ENCODE measurements at regions not wholly inside any gene's neighbourhood (a gene's known extent, or its start where the extent isn't known, plus 50 kb on each side); places are given as distances from the start of the nearest gene placed in this dataset.

- TF ChIP-seq KLF6 (CRISPR knock-in tag; IDR thresholded peaks at IDR 0.05; ENCODE audit: borderline replicate concordance) (no peak), CBX5 (IDR thresholded peaks at IDR 0.05; ENCODE audit: borderline replicate concordance, low read depth) (no peak), ZNF282 (CRISPR knock-in tag; IDR thresholded peaks at IDR 0.05) (no peak), ATF3 (IDR thresholded peaks at IDR 0.05) (no peak), ATF3 (CRISPR knock-in tag; conservative IDR thresholded peaks at IDR 0.05) (no peak), E2F5 (CRISPR knock-in tag; IDR thresholded peaks at IDR 0.05) (no peak), ZNF764 (CRISPR knock-in tag; IDR thresholded peaks at IDR 0.05; ENCODE audit: low read depth) (no peak)
These were observed 758.2 kb downstream of the TBC1D32 start (continued) for GRCh38 chr6:120576061-120576460.

GRCh38 chr6:120569714-120570113 is 764.6 kb downstream of the TBC1D32 start:
- H3K9me3 ChIP-seq (replicated peaks; ENCODE audit: control insufficient read depth, insufficient read depth, low read depth, low read length), result no peaks in the 10 kb centered on the region
- no peaks in the 10 kb centered on the region for H4K20me1 ChIP-seq (replicated peaks; ENCODE audit: control insufficient read depth, insufficient read depth, low read length)
- ATAC-seq, result no peak
- WGBS (ENCODE audit: insufficient coverage, low coverage, missing lambda C conversion rate), result 0% methylated on average over 1 of the region's 1 CpG
- TF ChIP-seq MCM7 (IDR thresholded peaks at IDR 0.05) (no peak), KDM1A (IDR thresholded peaks at IDR 0.05) (no peak), SIN3B (IDR thresholded peaks at IDR 0.05; ENCODE audit: low read depth) (no peak), SMARCE1 (IDR thresholded peaks at IDR 0.05) (no peak), ZNF77 (CRISPR knock-in tag; IDR thresholded peaks at IDR 0.05) (no peak), CAMTA2 (CRISPR knock-in tag; conservative IDR thresholded peaks at IDR 0.05) (no peak)
- TF ChIP-seq, protein P1, sequence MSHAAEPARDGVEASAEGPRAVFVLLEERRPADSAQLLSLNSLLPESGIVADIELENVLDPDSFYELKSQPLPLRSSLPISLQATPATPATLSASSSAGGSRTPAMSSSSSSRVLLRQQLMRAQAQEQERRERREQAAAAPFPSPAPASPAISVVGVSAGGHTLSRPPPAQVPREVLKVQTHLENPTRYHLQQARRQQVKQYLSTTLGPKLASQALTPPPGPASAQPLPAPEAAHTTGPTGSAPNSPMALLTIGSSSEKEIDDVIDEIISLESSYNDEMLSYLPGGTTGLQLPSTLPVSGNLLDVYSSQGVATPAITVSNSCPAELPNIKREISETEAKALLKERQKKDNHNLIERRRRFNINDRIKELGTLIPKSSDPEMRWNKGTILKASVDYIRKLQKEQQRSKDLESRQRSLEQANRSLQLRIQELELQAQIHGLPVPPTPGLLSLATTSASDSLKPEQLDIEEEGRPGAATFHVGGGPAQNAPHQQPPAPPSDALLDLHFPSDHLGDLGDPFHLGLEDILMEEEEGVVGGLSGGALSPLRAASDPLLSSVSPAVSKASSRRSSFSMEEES (CRISPR knock-in tag; IDR thresholded peaks at IDR 0.05), result no peak
- TF ChIP-seq, protein P2, sequence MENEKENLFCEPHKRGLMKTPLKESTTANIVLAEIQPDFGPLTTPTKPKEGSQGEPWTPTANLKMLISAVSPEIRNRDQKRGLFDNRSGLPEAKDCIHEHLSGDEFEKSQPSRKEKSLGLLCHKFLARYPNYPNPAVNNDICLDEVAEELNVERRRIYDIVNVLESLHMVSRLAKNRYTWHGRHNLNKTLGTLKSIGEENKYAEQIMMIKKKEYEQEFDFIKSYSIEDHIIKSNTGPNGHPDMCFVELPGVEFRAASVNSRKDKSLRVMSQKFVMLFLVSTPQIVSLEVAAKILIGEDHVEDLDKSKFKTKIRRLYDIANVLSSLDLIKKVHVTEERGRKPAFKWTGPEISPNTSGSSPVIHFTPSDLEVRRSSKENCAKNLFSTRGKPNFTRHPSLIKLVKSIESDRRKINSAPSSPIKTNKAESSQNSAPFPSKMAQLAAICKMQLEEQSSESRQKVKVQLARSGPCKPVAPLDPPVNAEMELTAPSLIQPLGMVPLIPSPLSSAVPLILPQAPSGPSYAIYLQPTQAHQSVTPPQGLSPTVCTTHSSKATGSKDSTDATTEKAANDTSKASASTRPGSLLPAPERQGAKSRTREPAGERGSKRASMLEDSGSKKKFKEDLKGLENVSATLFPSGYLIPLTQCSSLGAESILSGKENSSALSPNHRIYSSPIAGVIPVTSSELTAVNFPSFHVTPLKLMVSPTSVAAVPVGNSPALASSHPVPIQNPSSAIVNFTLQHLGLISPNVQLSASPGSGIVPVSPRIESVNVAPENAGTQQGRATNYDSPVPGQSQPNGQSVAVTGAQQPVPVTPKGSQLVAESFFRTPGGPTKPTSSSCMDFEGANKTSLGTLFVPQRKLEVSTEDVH (IDR thresholded peaks at IDR 0.05; ENCODE audit: low read depth, partially characterized antibody), result no peak
- no peak for FAIRE-seq
- H3K9me1 ChIP-seq (ENCODE audit: control insufficient read depth, insufficient read depth, low read length), result no peaks in the 10 kb centered on the region
- H3K79me2 ChIP-seq (ENCODE audit: control insufficient read depth, insufficient read depth, low read length), result no peaks in the 10 kb centered on the region
- intact Hi-C loops (cut with micrococcal nuclease) (no loop called here), in situ Hi-C loops (cut with MboI) (no loop called here)
- no peak for DNase-seq (ENCODE audit: extremely low read depth in 1 of 4, low spot score in 3 of 4)
- H3K27ac ChIP-seq (ENCODE audit: extremely low read depth, low read depth, low read length), result no peak overlapping the region
- no TSS peak for BruUV-seq (replicated peaks)
- H3K4me2 ChIP-seq (ENCODE audit: insufficient read depth, low read length), result no peak overlapping the region
- H3K27me3 ChIP-seq (ENCODE audit: control insufficient read depth in 2 of 2, insufficient read depth in 2 of 2, low read length in 2 of 2), result no peaks in the 10 kb centered on the region
- no peak overlapping the region for H2AFZ ChIP-seq (ENCODE audit: low read depth, low read length)
- no peak overlapping the region for H3K4me3 ChIP-seq
- no peaks in the 10 kb centered on the region for H3K36me3 ChIP-seq (ENCODE audit: control insufficient read depth, insufficient read depth, low read length)
- no peak overlapping the region for H3K9ac ChIP-seq (ENCODE audit: insufficient read depth in 1 of 2, low read depth in 2 of 2, low read length in 2 of 2)
- ChIA-PET POLR2A (no interaction called here), CTCF (ENCODE audit: low intra/inter-chr PET ratio) (no interaction called here)
- no peaks in the 10 kb centered on the region for H3K4me1 ChIP-seq (replicated peaks in 1 of 2; ENCODE audit: control insufficient read depth in 2 of 2, insufficient read depth in 2 of 2, low read length in 2 of 2)
